ENCODE measurements at regions not wholly inside any gene's neighbourhood (a gene's known extent, or its start where the extent isn't known, plus 50 kb on each side); places are given as distances from the start of the nearest gene placed in this dataset.

GRCh38 chr4:134122903-134123302, 78.7 kb downstream of the PABPC4L start:
- no peak overlapping the region for H2AFZ ChIP-seq (ENCODE audit: low read depth, low read length)
- H3K4me3 ChIP-seq (replicated peaks in 1 of 3; ENCODE audit: insufficient read depth in 1 of 3, low read depth in 1 of 3, low read length in 3 of 3) = no peak overlapping the region
- H3K9ac ChIP-seq (replicated peaks; ENCODE audit: extremely low read depth, insufficient read depth, low read length) = no peak overlapping the region
- no peaks in the 10 kb centered on the region for H3K9me3 ChIP-seq (replicated peaks; ENCODE audit: control insufficient read depth, insufficient read depth, low read length)
- no peak for DNase-seq (ENCODE audit: low read depth, low spot score)
- BruUV-seq (replicated peaks) = no TSS peak
- TF ChIP-seq MYC (IDR thresholded peaks at IDR 0.05; ENCODE audit: low read depth, low read length) (no peak), POLR2A (IDR thresholded peaks at IDR 0.05; ENCODE audit: low read depth, low read length) (no peak), CTCF (IDR thresholded peaks at IDR 0.05; ENCODE audit: extremely low read depth in 1 of 2, insufficient read depth in 1 of 2, low read depth in 1 of 2, low read length in 2 of 2) (no peak), GATA2 (IDR thresholded peaks at IDR 0.05; ENCODE audit: insufficient read depth, insufficient read length, low read depth, low read length) (no peak), MAX (IDR thresholded peaks at IDR 0.05; ENCODE audit: insufficient read depth, insufficient read length) (no peak), JUN (IDR thresholded peaks at IDR 0.05; ENCODE audit: borderline replicate concordance, insufficient read depth, insufficient read length, low read depth) (no peak), EZH2 (IDR thresholded peaks at IDR 0.05; ENCODE audit: borderline replicate concordance, low read depth, low read length, severe bottlenecking) (no peak), FOS (IDR thresholded peaks at IDR 0.05; ENCODE audit: borderline replicate concordance, insufficient read depth, low read length) (no peak), POLR2AphosphoS5 (IDR thresholded peaks at IDR 0.05; ENCODE audit: insufficient read depth, low read depth, low read length) (no peak)
- H3K36me3 ChIP-seq (ENCODE audit: control insufficient read depth in 2 of 2, extremely low read depth in 1 of 2, insufficient read depth in 2 of 2, low read length in 2 of 2) = no peaks in the 10 kb centered on the region
- no peak for FAIRE-seq
- no peak overlapping the region for H3K27ac ChIP-seq (ENCODE audit: insufficient read depth, low read depth, low read length)
- no peaks in the 10 kb centered on the region for H4K20me1 ChIP-seq (replicated peaks; ENCODE audit: control insufficient read depth, extremely low read depth, insufficient read depth, low read length)
- no peaks in the 10 kb centered on the region for H3K4me1 ChIP-seq (ENCODE audit: control insufficient read depth, extremely low read depth, insufficient read depth, low read length)
- intact Hi-C loops (cut with micrococcal nuclease) = no loop called here
- dilution Hi-C loops (cut with MboI; ENCODE audit: extremely low pct_ligation_motif_present, low sequenced_read_pairs) = no loop called here
- ChIA-PET CTCF (no interaction called here), POLR2A (no interaction called here)
- H3K27me3 ChIP-seq (ENCODE audit: control insufficient read depth in 2 of 2, insufficient read depth in 2 of 2, low read length in 2 of 2) = no peaks in the 10 kb centered on the region
- H3K9me1 ChIP-seq (replicated peaks; ENCODE audit: control insufficient read depth, extremely low read depth, insufficient read depth, low read length) = no peaks in the 10 kb centered on the region
- H3K79me2 ChIP-seq (ENCODE audit: control insufficient read depth, insufficient read depth, low read length) = no peaks in the 10 kb centered on the region
- H3K4me2 ChIP-seq (ENCODE audit: insufficient read depth, low read length) = no peak overlapping the region
